Epithelial cell of prostate (primary cell): ENCODE measurements at regions not wholly inside any gene's neighbourhood (a gene's known extent, or its start where the extent isn't known, plus 50 kb on each side); places are given as distances from the start of the nearest gene placed in this dataset.
A peak's percentile ranks its signal among the peaks of the same experiment; 100 is the strongest.
"Not testable (repeated sequence)": the region's sequence is repeated elsewhere in the genome, so short reads cannot be mapped to it uniquely, and the experiment has no call there.

Experiments
- DNase-seq: peaks from one replicate; pipeline ENCODE4 v3.0.0-alpha.2; 2011; ENCODE audit warnings: low read depth, low spot score
- H3K27ac ChIP-seq: fragments of 450-650 bp; 2 replicates; pipeline ENCODE4 v1.5.1; 2017; ENCODE audit warnings: mild to moderate bottlenecking

DNA sequence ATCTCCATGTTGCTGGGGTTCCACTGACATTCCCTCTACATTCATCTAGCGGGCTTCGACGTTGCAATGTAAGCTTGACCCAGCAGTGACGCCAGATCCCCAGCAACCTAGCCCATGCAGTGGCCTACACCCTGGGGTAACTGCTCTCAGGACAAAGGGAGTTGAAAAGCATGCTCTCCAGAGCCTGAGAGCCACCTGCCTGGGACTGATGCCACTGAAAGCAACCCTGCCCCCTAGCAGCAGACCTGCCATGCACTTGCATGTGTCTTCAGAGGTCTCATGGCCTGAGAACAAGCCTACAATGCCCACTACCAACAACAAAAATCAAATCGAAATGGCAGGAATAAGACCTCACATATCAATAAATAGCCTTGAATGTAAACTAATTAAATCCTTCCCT lies 330.3 kb downstream of the TRIM36 start:
- DNase-seq: no peak
- no peak overlapping the region for H3K27ac ChIP-seq

DNA sequence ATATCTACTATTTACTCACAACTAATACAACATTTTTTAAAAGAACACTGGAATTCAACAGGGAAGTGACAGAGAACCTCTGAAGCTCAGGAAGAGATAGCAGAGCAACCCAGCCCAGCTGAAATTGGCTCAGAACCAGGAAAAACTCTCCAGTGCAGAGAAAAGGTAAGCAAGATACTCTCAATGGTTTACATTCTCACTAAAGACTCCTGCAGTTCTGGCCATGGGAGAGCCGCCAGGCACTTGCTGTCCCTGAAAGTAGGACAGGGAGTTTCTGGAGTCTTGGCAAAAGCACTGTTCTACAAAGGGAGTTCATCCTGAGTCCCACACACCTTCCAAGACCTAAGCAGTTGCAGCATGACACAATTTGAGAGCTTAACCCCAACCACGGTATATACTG lies 330.8 kb downstream of the TRIM36 start:
- H3K27ac ChIP-seq: no peak overlapping the region
- DNase-seq: no peak

DNA sequence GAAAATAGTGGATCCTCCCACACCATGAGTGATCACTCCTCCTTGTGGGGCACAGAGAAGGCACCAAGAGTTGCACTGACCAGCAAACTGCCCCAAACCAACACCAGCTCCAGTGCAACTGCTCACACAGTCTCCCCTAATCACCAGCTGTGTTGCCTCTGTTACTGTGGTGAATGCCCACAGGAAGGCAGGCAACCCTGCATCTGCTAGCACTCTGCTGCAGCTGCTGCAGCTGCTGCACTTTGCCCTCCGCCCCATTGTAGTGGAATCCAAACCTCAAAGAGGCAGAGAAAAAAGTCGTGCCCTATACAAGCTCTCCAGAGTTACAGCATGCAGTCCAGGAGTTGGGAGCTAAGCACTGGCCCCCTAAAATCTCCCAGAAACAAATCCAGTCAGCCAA lies 339.6 kb downstream of the TRIM36 start:
- H3K27ac ChIP-seq: no peak overlapping the region
- no peak for DNase-seq

DNA sequence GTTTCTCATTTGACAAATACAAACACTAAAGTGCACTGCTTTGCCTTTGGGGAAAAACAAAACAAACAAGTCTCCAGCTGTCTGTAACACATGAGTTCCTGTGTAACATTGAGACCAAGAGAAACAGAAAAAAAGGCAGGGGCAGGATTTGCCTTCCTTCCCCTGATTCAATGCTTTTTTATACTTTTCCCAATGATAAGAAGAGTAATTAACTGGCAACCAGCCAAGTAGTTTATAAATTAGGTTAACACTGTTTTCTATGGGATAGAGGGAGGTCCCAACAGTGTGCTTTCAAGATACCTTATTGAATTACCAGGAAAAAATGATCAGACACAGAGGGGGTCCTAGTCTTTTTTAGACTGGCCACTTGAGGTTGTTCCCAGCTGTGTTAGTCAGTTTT lies 346.8 kb downstream of the TRIM36 start:
- H3K27ac ChIP-seq: no peak overlapping the region
- no peak for DNase-seq

DNA sequence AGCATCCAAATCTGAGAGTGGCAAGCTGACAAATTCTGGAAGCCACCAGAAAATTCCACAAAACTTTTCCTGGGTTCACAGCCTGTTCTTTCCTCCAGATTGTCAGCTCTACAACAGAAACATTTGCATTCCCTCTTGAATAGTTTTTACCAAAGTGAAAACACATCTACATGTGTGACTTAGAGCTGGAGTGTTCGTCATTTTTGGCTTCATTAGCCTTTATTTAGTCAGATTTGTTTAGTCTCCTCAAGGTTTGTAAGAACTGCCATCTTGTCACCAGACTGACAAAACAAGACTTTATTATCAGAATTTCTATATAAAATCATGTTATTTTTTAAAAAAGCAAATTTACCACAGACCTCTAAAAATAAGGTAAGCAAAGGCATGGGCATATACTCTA lies 347.3 kb downstream of the TRIM36 start:
- no peak for DNase-seq
- H3K27ac ChIP-seq: no peak overlapping the region

DNA sequence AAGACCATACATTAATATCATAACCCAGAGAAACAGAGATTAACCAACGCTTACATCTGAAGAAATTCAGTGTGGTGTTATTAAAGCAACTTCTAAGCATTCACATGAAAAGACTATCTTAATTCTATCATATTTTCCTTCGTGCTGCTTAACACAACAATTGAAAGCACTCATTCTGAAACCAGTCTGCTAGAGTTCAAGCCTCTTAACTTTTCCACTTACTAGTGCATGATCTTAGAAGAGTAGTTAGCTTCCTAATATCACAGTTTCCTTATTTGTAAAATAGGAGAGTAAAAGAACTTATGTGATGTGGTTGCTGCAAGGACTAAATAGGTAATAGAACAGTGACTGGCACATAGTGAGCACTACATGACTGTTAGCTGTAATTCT lies 379.3 kb downstream of the TRIM36 start:
- no peak overlapping the region for H3K27ac ChIP-seq
- no peak for DNase-seq

DNA sequence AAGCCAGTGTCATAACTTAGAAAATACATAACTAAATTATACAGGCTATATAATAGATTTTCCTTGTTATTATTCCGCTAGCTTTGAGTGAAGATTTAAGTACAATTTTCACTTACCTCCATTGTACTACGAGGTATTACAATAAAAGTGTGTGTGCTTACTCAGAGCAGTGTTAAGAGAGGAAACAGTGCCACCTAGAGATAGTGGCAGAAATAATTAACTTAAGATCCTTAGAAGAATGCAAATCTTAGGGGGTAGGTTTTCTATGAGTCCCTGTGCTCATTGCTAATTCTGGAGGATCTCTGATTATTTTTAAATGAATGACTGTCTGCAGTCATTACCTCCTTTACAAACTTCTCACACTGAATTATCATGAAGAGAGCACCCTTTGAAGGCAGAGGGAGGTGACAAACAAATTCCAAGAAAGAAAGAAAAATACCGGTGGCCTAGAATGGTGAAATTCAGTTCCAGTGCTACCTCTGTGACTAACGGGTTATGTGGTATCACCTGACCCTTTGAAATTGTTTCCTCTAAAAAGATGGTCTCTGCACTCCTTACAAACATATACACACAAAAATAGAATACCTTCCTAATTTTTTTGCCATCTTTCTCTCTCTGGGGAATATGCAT lies 379.8 kb downstream of the TRIM36 start:
- DNase-seq: peak; percentile 3
- H3K27ac ChIP-seq: no peak overlapping the region

DNA sequence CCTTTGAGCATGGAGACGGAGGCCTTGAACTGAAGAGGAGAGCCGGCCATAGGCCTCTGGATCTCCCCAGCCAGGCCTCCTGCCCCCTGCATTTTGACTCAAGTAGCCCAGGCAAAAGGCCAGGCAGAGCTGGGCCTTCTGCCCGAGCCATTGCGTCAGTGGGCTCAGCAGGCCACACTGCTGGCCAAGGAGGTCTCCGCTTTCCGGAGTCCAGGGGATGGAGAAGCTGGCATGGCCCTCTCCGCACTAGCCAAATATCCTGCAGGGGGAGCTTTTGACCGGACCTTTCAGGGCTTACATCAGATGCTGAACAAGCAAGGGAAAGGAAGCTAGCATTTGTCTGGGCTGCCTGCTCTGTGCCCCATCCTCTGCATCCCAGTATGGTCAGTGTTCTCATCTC lies 386.8 kb downstream of the TRIM36 start:
- H3K27ac ChIP-seq: no peak overlapping the region
- DNase-seq: no peak

DNA sequence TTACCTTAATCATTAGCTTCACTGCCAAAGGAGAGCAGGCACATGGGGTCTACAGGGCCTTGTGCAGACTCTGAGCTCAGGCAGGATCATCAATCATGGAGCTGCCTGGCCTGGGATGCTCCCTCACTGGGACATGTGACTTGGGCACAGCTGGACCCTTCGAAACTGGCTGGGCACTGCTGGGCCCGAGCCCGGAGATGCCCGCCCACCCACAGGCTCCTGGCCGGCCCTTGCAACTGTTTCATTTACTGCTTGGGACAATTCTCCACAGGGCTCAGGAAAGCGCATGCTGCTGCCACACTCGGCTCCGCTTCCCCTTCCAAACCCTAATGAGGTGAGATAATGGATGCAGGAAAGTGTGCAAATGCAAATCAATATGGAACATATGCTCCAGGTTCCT lies 387.5 kb downstream of the TRIM36 start:
- DNase-seq: no peak
- H3K27ac ChIP-seq: no peak overlapping the region

DNA sequence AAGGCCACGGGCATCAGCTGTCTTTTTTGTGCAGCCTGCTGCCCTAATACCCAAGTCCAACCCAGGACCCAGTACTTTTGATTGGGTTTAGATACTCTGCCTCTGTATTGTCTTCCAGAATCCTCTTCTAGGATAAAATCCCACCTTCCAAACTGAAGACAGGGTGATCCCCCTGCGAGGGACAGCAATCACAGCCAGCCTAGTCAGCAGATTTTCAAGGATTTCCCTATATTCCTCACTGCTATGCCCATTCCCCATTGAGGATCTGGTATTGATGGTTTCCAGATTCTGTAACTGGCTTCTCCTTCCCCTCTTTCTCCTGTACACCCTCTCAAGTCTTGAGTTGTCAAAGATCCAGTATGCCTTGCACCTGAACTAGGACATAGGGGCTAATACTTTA lies 389.4 kb downstream of the TRIM36 start:
- no peak for DNase-seq
- H3K27ac ChIP-seq: no peak overlapping the region

DNA sequence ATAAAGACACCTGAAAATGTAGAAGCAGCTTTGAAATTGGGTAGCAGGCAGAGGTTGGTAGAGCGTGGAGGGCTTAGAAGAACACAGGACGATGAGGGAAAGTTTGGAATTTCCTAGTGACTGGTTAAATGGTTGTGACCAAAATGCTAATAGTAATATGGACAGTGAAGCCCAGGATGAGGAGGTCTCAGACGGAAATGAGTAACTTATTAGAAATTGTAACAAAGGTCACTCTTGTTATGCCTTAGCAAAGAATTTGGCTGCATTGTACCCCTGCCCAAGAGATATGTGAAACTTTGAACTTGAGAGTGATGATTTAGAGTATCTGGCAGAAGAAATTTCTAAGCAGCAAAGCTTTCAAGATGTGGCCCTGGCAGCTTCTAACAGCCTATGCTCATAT lies 382.5 kb downstream of the KCNN2 start:
- no peak overlapping the region for H3K27ac ChIP-seq
- DNase-seq: no peak

DNA sequence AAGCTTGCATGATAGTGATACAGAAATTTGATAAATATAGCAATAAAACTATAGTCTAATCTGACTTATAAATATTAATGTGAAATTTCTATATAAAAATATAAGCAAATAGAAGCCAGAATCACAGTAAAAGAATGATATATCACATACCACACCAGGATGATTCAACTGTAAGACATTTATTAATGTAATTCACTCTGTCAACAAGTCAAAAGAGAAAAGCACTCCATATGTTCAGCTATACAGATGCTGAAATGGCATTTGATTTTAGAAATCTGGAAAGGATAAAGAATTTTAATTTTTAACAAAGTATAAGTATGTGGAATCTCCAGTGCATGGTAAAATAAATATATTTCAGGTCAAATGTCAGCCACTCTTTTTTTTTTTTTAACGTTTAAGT lies 372.4 kb downstream of the KCNN2 start:
- H3K27ac ChIP-seq: no peak overlapping the region
- DNase-seq: no peak

DNA sequence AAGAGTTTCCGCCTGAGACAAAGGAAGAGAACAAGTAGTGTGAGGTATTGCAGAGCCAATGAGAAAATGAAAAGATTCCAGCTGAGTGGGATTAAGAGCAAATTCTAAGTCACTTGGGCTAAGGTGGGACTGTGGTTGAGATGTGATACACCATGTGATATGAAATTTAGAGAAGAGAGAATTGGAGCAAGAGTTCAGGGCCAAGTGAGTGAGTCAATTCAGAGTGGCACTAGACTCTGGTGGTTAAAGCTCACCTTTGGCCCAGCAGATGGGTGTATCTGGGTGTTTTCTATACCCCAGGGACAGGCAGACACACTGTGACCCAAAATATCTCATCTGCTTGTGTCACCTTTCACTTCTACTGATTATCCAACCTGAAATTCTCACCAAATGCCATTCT lies 368.1 kb downstream of the KCNN2 start:
- DNase-seq: no peak
- H3K27ac ChIP-seq: no peak overlapping the region

DNA sequence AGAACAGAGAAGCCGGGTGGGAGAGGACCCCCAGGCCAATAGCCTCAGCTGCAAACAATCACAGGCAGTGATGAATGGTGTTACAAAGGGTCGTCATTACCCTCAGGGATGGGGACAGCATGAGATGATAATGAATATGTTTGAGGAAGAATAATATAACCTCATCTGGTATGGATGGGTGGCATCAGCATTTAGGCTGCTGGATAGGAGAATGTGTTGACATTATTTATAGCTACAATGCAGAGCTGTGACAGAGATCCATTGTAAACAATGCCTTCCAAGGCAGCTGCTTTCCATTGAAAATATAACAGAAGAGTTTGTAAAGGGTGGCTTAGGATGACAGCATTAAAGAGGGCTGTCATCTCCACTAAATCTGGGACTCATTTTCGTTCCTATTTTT lies 365.5 kb downstream of the KCNN2 start:
- H3K27ac ChIP-seq: no peak overlapping the region
- no peak for DNase-seq

DNA sequence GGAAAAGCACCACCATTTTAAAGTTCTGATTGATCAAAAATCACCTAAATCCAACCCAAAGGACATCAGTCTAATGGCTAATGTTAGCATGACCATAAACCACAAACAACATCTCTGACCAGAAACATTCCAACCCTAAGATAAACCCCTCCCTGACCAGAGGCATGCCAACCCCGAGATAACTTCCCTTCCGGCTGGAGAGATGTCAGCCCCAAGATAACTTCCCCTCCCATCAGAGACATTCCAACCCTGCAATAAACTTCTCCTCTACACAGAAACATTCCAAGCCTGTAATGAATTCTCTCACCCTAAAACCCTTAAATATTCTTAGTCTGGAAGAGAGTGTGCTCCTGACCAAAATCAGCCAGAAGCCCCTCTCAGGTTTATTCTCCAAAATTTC lies 364.3 kb downstream of the KCNN2 start:
- H3K27ac ChIP-seq: no peak overlapping the region
- DNase-seq: no peak

DNA sequence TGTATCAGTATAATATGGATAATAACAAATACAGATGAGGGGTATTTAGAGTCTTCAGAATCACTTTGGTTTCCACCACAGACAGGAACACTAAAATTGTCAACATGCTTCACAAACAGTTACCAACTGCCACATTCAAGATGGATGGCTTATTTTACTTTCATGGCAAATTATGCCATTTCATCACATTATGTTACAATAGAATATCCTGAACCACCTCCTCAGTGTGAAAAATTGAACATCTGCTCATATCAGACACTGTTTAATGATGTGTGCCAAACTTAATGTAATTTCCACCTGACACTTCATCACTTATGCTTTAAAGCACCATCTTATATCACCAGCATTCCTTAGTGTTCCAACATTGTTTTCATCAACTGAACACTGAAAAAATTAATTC lies 357.4 kb downstream of the KCNN2 start:
- H3K27ac ChIP-seq: no peak overlapping the region
- DNase-seq: no peak

DNA sequence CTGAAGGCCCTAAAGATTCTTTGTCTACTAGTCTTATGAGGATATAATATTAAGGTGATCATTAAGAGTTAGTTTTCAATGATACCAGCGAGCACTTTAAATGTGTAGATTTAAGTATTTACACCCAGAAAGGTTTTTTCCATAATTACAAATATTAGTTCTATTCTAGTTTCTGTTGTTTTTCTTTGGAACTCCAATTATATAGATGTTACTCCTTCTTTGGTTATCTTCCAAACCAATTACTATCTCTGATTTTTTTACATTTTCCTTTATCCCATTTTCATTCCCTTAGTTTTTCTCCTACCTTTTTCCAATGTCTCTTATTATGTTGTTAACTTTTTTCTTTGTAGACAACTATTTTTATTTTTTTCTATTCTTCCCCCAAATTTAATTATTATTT lies 355.1 kb downstream of the KCNN2 start:
- no peak overlapping the region for H3K27ac ChIP-seq
- DNase-seq: no peak

DNA sequence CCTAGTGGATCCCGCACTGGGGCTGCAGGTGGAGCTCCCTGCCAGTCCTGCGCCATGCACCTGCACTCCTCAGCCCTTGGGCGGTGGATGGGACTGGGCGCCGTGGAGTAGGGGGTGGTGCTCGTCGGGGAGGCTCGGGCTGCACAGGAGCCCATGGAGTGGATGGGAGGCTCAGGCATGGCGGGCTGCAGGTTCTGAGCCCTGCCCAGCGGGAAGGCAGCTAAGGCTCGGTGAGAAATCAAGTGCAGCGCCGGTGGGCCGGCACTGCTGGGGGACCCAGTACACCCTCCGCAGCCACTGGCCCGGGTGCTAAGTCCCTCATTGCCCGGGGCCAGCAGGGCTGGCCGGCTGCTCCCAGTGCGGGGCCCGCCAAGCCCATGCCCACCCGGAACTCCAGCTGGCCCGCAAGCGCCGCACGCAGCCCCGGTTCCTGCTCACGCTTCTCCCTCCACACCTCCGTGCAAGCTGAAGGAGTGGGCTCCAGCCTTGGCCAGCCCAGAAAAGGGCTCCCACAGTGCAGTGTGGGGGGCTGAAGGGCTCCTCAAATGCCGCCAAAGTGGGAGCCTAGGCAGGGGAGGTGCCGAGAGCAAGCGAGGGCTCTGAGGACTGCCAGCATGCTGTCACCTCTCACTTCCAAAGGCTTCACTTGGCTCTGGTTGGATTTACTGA lies 342.5 kb downstream of the KCNN2 start:
- H3K27ac ChIP-seq, DNase-seq: not testable (repeated sequence)

DNA sequence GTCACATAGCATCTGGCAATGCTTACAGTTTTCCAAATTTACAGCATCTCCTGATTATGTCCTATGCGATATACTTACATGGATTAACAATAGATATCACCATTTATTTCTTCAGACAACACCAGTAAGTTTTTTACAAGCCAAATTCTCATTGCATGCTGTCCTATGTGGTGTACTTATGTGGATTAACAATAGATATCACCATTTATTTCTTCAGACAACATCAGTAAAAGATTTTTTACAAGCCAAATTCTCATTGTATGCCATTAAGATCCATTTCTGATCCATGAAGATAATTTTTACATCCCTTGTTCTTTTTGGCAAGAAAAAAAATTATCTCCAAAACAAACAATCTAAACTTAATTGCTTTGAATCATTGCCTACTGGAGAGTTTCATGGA lies 340.9 kb downstream of the KCNN2 start:
- no peak for DNase-seq
- no peak overlapping the region for H3K27ac ChIP-seq

DNA sequence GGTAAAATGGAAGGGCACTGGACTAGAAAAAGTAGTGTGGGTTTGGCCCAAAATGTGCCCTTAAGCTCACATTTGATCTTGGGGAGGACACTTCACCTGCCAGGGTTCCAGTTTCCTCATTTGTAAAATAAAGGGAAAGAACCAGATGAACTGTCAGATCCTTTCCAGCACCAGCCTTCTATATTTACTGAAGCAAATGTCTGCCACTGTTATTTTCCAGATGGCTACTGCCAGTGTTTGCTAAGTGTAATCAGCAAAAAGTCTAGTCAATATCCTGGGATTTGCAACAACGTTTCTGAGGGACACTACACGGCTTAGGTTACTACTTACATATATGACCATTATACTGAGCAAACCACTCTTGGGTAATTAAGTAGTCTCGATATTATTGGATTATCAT lies 340.3 kb downstream of the KCNN2 start:
- no peak overlapping the region for H3K27ac ChIP-seq
- no peak for DNase-seq

DNA sequence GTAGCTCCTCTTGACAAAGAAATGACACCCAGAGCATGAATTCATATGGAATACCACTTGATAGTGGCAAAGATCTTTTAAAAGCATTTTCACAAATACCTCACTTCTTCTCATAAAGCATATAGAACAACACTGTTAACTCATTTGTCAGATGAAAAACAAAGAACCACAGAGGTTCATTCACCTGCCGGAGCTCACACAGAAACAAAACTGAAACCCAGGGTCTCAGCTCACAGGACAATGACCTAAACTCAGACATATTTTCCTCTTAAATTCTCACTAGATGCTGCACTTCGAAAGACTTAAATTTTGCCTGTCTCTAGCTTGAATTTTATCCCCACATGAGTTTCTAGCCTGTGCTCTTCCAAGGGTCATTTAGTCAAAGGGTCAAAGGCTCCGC lies 339.0 kb downstream of the KCNN2 start:
- DNase-seq: no peak
- no peak overlapping the region for H3K27ac ChIP-seq

DNA sequence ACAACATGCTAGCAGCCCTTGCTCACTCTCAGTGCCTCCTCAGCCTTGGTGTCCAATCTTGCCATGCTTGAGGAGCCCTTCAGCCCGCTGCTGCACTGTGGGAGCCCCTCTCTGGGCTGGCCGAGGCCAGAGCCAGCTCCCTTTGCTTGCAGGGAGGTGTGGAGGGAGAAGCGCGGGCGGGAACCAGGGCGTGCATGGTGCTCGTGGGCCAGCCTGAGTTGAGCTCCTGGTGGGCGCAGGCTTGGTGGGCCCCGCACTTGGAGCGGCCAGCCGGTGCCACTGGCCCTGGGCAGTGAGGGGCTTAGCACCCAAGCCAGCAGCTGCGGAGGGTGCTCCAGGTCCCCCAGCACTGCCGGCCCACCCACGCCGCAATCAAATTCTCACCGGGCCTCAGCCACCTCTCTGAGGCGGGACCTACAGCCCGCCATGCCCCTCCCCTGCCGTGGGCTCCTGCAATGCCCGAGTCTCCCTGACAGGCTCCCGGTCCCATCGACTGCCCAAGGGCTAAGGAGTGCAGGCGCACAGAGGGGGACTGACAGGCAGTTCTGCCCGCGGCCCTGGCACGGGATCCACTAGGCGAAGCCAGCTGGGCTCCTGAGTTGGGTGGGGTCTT lies 333.5 kb downstream of the KCNN2 start:
- DNase-seq: no peak
- no peak overlapping the region for H3K27ac ChIP-seq
